SK-N-MC (cell line): ENCODE measurements at regions not wholly inside any gene's neighbourhood (a gene's known extent, or its start where the extent isn't known, plus 50 kb on each side); places are given as distances from the start of the nearest gene placed in this dataset.

Experiments
- EZH2 ChIP-seq: fragments of 200-600 bp; sonication (generic); IDR thresholded peaks from one replicate; pipeline ENCODE4 v1.6.1; 2017; ENCODE audit warnings: antibody characterized with exemption
- POLR2AphosphoS5 ChIP-seq: IDR thresholded peaks from 2 replicates; pipeline ENCODE4 v1.6.1; 2012; ENCODE audit warnings: mild to moderate bottlenecking, low read depth, low read length, borderline replicate concordance

GRCh38 chr5:163222982-163223381, 214.4 kb upstream of the CCNG1 start:
- TF ChIP-seq POLR2AphosphoS5 (no peak), EZH2 (no peak)
